ENCODE measurements at regions not wholly inside any gene's neighbourhood (a gene's known extent, or its start where the extent isn't known, plus 50 kb on each side); places are given as distances from the start of the nearest gene placed in this dataset.

- no peak for DNase-seq (ENCODE audit: low read depth)
Observed at GRCh38 chr4:163959932-163960331, 465.4 kb downstream of the TMA16 start.

- no peak for DNase-seq (ENCODE audit: low read depth)
Observed at GRCh38 chr4:163966612-163967011, 472.1 kb downstream of the TMA16 start.

- DNase-seq (ENCODE audit: low read depth), result no peak
Observed at GRCh38 chr4:163967263-163967662, 472.8 kb downstream of the TMA16 start.

GRCh38 chr4:163967710-163968109, 473.2 kb downstream of the TMA16 start:
- no peak for DNase-seq (ENCODE audit: low read depth)

- DNase-seq (ENCODE audit: low read depth), result no peak
Observed at GRCh38 chr4:163969291-163969690, 474.8 kb downstream of the TMA16 start.

GRCh38 chr4:163976588-163976987, 482.1 kb downstream of the TMA16 start:
- no peak for DNase-seq (ENCODE audit: low read depth)

GRCh38 chr4:163988391-163988790, 493.9 kb downstream of the TMA16 start:
- DNase-seq (ENCODE audit: low read depth), result no peak

- no peak for DNase-seq (ENCODE audit: low read depth)
Observed at GRCh38 chr4:163988865-163989264, 494.4 kb downstream of the TMA16 start.

- DNase-seq (ENCODE audit: low read depth), result peak; percentile 24
Observed at GRCh38 chr4:163991298-163991865, 496.9 kb downstream of the TMA16 start.

GRCh38 chr4:164009435-164009834, 514.9 kb downstream of the TMA16 start:
- no peak for DNase-seq (ENCODE audit: low read depth)

GRCh38 chr4:164011791-164012190, 517.3 kb downstream of the TMA16 start:
- DNase-seq (ENCODE audit: low read depth), result no peak

GRCh38 chr4:164012396-164013027, 518.0 kb downstream of the TMA16 start:
- peak; percentile 4 for DNase-seq (ENCODE audit: low read depth)

GRCh38 chr4:164021947-164022346, 527.5 kb downstream of the TMA16 start:
- DNase-seq (ENCODE audit: low read depth), result no peak

- no peak for DNase-seq (ENCODE audit: low read depth)
Observed at GRCh38 chr4:164023214-164023613, 528.7 kb downstream of the TMA16 start.

- no peak for DNase-seq (ENCODE audit: low read depth)
Observed at GRCh38 chr4:164027805-164028204, 533.3 kb downstream of the TMA16 start.

- DNase-seq (ENCODE audit: low read depth), result no peak
Observed at GRCh38 chr4:164039482-164039881, 545.0 kb downstream of the TMA16 start.

- no peak for DNase-seq (ENCODE audit: low read depth)
Observed at GRCh38 chr4:164056426-164057142, 562.1 kb downstream of the TMA16 start.

GRCh38 chr4:164058776-164059445, 564.4 kb downstream of the TMA16 start:
- DNase-seq (ENCODE audit: low read depth), result no peak

GRCh38 chr4:164060456-164060855, 566.0 kb downstream of the TMA16 start:
- no peak for DNase-seq (ENCODE audit: low read depth)

GRCh38 chr4:164068392-164068791, 573.9 kb downstream of the TMA16 start:
- no peak for DNase-seq (ENCODE audit: low read depth)

- no peak for DNase-seq (ENCODE audit: low read depth)
Observed at GRCh38 chr4:164070625-164071024, 576.1 kb downstream of the TMA16 start.

- DNase-seq (ENCODE audit: low read depth), result no peak
Observed at GRCh38 chr4:164081371-164081770, 586.9 kb downstream of the TMA16 start.

- DNase-seq (ENCODE audit: low read depth), result no peak
Observed at GRCh38 chr4:164081801-164082200, 587.3 kb downstream of the TMA16 start.

All from renal cortical epithelial cell (primary cell).